Naive B cell (primary cell): ENCODE measurements at regions not wholly inside any gene's neighbourhood (a gene's known extent, or its start where the extent isn't known, plus 50 kb on each side); places are given as distances from the start of the nearest gene placed in this dataset.
A peak's percentile ranks its signal among the peaks of the same experiment; 100 is the strongest.

ENCODE experiments used
- ATAC-seq, 2 donors: fragments of 150-1000 bp; cut with Tn5 transposase; 2 replicates each; pipeline ENCODE4 v1.10.0; 2021; ENCODE audit warnings: low read depth in 2 of 2, mild to moderate bottlenecking in 2 of 2, moderate library complexity in 2 of 2
- DNase-seq: peaks from one replicate; pipeline ENCODE4 v3.0.0; 2022
- H3K27ac Mint-ChIP-seq, 6 donors: one replicate each; pipeline ENCODE4 v1.8.0; 2020 to 2022; ENCODE audit warnings: mild to moderate bottlenecking in 6 of 6, mixed read lengths in 6 of 6, moderate library complexity in 5 of 6, inconsistent platforms in 2 of 6
- H3K27me3 Mint-ChIP-seq, 3 donors: one replicate each; pipeline ENCODE4 v1.8.0; 2021 to 2022; ENCODE audit warnings: mixed read lengths in 3 of 3, mild to moderate bottlenecking in 1 of 3
- H3K36me3 Mint-ChIP-seq, 2 donors: one replicate each; pipeline ENCODE4 v1.8.0; 2020 to 2022; ENCODE audit warnings: mixed read lengths in 2 of 2, inconsistent platforms in 1 of 2, mild to moderate bottlenecking in 1 of 2
- H3K4me1 Mint-ChIP-seq, 3 donors: one replicate each; pipeline ENCODE4 v1.8.0; 2020 to 2022; ENCODE audit warnings: mixed read lengths in 3 of 3, inconsistent platforms in 1 of 3, mild to moderate bottlenecking in 1 of 3, moderate library complexity in 1 of 3
- H3K4me3 Mint-ChIP-seq, 8 donors: one replicate each; pipeline ENCODE4 v1.8.0; 2020 to 2022; ENCODE audit warnings: mild to moderate bottlenecking in 8 of 8, mixed read lengths in 8 of 8, moderate library complexity in 8 of 8, inconsistent platforms in 2 of 8
- H3K9me3 Mint-ChIP-seq, 7 donors: one replicate each; pipeline ENCODE4 v1.8.0; 2020 to 2022; ENCODE audit warnings: mixed read lengths in 7 of 7, mild to moderate bottlenecking in 5 of 7, inconsistent platforms in 2 of 7, moderate library complexity in 1 of 7

GRCh38 chr11:13062115-13062514, 53.0 kb downstream of the RASSF10 start:
- H3K27ac Mint-ChIP-seq: peak overlapping the region in 1 of 6 donors; percentile 33
- H3K27me3 Mint-ChIP-seq: peaks cover 0 to 22% (median 12%) of the 10 kb centered on the region in 3 donors
- ATAC-seq: no peak
- no peak for DNase-seq
- no peaks in the 10 kb centered on the region for H3K36me3 Mint-ChIP-seq
- no peaks in the 10 kb centered on the region for H3K4me1 Mint-ChIP-seq
- H3K4me3 Mint-ChIP-seq: peak overlapping the region in 1 of 8 donors; percentile 58
- peaks cover 0 to 11% (median 3%) of the 10 kb centered on the region in 7 donors for H3K9me3 Mint-ChIP-seq

- no peak for DNase-seq
- Mint-ChIP-seq H3K4me1 (no peaks in the 10 kb centered on the region), H3K27ac (no peak overlapping the region), H3K9me3 (peaks cover 0 to 10% (median 3%) of the 10 kb centered on the region in 7 donors), H3K4me3 (no peak overlapping the region), H3K27me3 (peaks cover 0 to 18% (median 5%) of the 10 kb centered on the region in 3 donors), H3K36me3 (no peaks in the 10 kb centered on the region)
- ATAC-seq: no peak
Observed at GRCh38 chr11:13064593-13064992, 55.5 kb downstream of the RASSF10 start.

DNA sequence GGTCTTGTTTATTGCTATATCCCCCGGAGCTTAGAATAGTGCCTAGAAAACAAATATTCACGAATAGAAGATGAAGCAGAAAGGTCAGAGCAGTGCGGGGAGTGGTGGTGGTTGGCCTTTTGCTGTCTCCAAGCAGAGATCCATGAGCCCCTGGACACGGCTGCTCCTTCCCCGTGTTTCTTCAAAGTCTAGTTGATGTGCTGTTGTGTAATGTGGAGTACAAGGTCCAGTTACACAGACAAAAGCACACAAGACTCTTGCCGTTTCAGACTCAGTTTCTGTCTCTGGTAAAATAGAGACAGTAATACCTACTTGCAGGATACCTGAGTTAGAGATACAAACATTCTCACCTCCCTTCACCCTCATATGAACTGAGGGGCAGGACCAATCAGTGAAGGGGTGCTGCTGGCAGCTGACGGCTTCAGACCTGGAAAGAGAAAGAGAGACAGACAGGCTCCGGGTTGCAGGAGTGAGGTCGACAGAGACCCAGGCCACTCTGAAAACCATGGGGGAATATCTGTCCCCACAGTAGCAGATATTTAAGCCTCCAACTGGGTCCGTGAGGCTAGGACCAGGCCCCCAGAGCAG, 56.2 kb downstream of the RASSF10 start:
- peaks cover 0 to 10% (median 3%) of the 10 kb centered on the region in 7 donors for H3K9me3 Mint-ChIP-seq
- H3K27ac Mint-ChIP-seq: no peak overlapping the region
- peaks cover 0 to 18% (median 5%) of the 10 kb centered on the region in 3 donors for H3K27me3 Mint-ChIP-seq
- H3K4me1 Mint-ChIP-seq: no peaks in the 10 kb centered on the region
- H3K4me3 Mint-ChIP-seq: no peak overlapping the region
- DNase-seq (no peak), ATAC-seq (no peak)
- no peaks in the 10 kb centered on the region for H3K36me3 Mint-ChIP-seq

GRCh38 chr11:13068211-13068610, 59.1 kb downstream of the RASSF10 start:
- H3K4me1 Mint-ChIP-seq: no peaks in the 10 kb centered on the region
- no peak for DNase-seq
- H3K36me3 Mint-ChIP-seq: no peaks in the 10 kb centered on the region
- H3K27me3 Mint-ChIP-seq: peaks cover 2 to 22% (median 8%) of the 10 kb centered on the region in 3 donors
- H3K27ac Mint-ChIP-seq: no peak overlapping the region
- no peak overlapping the region for H3K4me3 Mint-ChIP-seq
- H3K9me3 Mint-ChIP-seq: peaks cover 0 to 5% (median 0%) of the 10 kb centered on the region in 7 donors
- no peak for ATAC-seq

GRCh38 chr11:13073119-13073981, 64.2 kb downstream of the RASSF10 start:
- peaks cover 9 to 26% (median 12%) of the 10 kb centered on the region in 3 donors for H3K27me3 Mint-ChIP-seq
- H3K4me3 Mint-ChIP-seq: no peak overlapping the region
- peak overlapping the region in 2 of 6 donors; percentile 23 to 27 for H3K27ac Mint-ChIP-seq
- no peak for DNase-seq
- H3K9me3 Mint-ChIP-seq: peaks cover 0 to 4% (median 0%) of the 10 kb centered on the region in 7 donors
- no peak for ATAC-seq
- H3K36me3 Mint-ChIP-seq: no peaks in the 10 kb centered on the region
- no peaks in the 10 kb centered on the region for H3K4me1 Mint-ChIP-seq

- no peak for DNase-seq
- Mint-ChIP-seq H3K27ac (no peak overlapping the region), H3K36me3 (no peaks in the 10 kb centered on the region), H3K4me3 (no peak overlapping the region), H3K9me3 (peaks cover 0 to 4% (median 0%) of the 10 kb centered on the region in 7 donors), H3K4me1 (no peaks in the 10 kb centered on the region), H3K27me3 (peaks cover 16 to 36% (median 24%) of the 10 kb centered on the region in 3 donors)
- ATAC-seq: no peak
Observed at GRCh38 chr11:13074714-13075464, 65.8 kb downstream of the RASSF10 start.

- Mint-ChIP-seq H3K27me3 (peaks cover 19 to 50% (median 24%) of the 10 kb centered on the region in 3 donors), H3K9me3 (peaks cover 0 to 5% (median 0%) of the 10 kb centered on the region in 7 donors), H3K4me1 (no peaks in the 10 kb centered on the region), H3K4me3 (no peak overlapping the region), H3K27ac (no peak overlapping the region), H3K36me3 (no peaks in the 10 kb centered on the region)
- DNase-seq (no peak), ATAC-seq (no peak)
Observed at GRCh38 chr11:13076961-13077360, 67.8 kb downstream of the RASSF10 start.

DNA sequence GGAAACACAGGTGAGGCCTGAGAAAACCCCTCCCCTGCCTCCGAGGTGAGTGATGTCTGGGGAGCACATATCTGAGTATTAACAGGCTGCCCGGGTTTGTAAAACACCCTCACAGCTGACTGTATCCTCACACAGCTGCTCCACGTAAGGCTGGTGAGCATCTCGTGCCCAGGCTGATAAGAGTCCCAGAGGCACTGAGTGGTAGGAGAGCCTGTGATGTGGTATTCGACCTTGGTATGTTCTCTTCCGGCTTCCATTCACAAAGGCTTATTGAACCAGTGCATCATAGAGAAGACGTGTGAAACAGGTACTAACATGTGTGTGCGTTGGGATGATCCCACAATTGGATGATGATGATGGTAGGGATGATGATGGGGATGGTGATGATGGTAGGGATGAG, 71.7 kb downstream of the RASSF10 start:
- H3K4me3 Mint-ChIP-seq: peak overlapping the region in 1 of 8 donors; percentile 15
- no peak overlapping the region for H3K27ac Mint-ChIP-seq
- peaks cover 23 to 54% (median 30%) of the 10 kb centered on the region in 3 donors for H3K27me3 Mint-ChIP-seq
- no peaks in the 10 kb centered on the region for H3K36me3 Mint-ChIP-seq
- peaks cover 0 to 7% (median 2%) of the 10 kb centered on the region in 7 donors for H3K9me3 Mint-ChIP-seq
- DNase-seq (no peak), ATAC-seq (no peak)
- no peaks in the 10 kb centered on the region for H3K4me1 Mint-ChIP-seq

DNA sequence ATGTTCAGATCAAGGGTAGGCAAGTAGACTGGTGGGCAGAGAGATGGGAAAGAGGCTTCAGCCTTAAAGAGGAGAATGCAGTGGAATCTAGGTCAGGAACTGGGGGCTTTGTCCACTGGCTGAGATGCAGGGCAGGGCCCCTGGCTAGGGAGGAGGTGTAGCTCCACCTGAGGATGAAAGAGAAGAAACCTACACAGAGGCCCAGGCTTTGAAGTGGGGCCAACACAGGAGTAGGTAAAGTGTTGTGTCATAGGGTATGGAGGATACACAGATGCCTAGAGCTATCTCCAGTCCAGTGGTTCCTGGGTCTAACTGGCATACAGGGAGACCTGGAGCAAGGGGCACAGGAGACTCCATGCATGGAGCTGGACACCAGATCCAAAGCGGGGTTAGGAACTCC, 73.5 kb downstream of the RASSF10 start:
- no peaks in the 10 kb centered on the region for H3K4me1 Mint-ChIP-seq
- H3K27me3 Mint-ChIP-seq: peaks cover 23 to 51% (median 34%) of the 10 kb centered on the region in 3 donors
- no peak for ATAC-seq
- no peak overlapping the region for H3K27ac Mint-ChIP-seq
- H3K9me3 Mint-ChIP-seq: peaks cover 3 to 9% (median 6%) of the 10 kb centered on the region in 7 donors
- no peaks in the 10 kb centered on the region for H3K36me3 Mint-ChIP-seq
- H3K4me3 Mint-ChIP-seq: no peak overlapping the region
- no peak for DNase-seq

DNA sequence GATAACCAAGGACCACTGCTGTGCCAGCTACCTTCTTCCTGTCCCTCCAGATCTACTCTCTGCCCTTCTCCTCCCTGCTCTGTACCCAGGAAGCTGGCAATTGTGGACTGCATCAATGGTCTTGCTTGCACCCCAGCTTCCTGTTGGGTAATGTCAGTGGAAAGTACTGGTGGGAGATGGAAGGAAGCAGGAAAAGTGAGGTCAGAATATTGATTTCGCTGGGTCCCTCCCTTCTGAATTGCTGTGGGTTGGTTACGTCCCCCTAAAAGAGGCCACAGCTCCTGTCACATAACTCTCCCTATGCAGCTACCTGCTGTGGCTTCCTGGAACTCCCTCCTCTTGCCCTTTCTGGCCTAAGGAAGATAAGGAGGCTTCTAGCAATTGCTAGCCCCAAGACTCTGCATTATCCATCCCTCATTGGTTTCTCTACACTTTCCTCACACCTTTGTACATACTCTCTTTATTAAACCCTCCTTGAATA, 81.2 kb downstream of the RASSF10 start:
- no peaks in the 10 kb centered on the region for H3K4me1 Mint-ChIP-seq
- ATAC-seq (no peak), DNase-seq (no peak)
- H3K36me3 Mint-ChIP-seq: no peaks in the 10 kb centered on the region
- peaks cover 0 to 8% (median 2%) of the 10 kb centered on the region in 3 donors for H3K27me3 Mint-ChIP-seq
- no peak overlapping the region for H3K4me3 Mint-ChIP-seq
- peaks cover 0 to 34% (median 15%) of the 10 kb centered on the region in 7 donors for H3K9me3 Mint-ChIP-seq
- H3K27ac Mint-ChIP-seq: no peak overlapping the region

DNA sequence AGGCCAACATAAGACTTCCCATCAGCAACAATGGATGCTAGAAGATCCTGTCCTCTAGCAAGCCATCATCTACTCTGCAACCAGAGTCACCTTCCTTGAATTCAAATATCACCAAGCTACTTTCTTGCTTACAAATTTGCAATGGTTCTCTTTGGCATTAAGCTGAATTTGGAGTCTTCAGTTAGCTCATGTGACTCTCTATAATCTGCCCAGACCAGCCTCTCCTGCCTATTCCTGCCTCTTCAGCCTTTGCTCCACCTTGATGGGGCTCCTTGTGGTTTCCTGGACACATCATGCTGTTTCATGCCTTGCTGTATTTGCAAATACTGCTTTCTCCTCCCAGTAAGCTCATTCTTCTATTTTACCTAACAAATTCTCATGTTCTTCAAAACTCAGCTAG, 82.3 kb downstream of the RASSF10 start:
- H3K4me3 Mint-ChIP-seq: no peak overlapping the region
- ATAC-seq (no peak), DNase-seq (no peak)
- no peaks in the 10 kb centered on the region for H3K4me1 Mint-ChIP-seq
- no peaks in the 10 kb centered on the region for H3K36me3 Mint-ChIP-seq
- peaks cover 0 to under 1% (median 0%) of the 10 kb centered on the region in 3 donors for H3K27me3 Mint-ChIP-seq
- no peak overlapping the region for H3K27ac Mint-ChIP-seq
- H3K9me3 Mint-ChIP-seq: peaks cover 0 to 35% (median 13%) of the 10 kb centered on the region in 7 donors

DNA sequence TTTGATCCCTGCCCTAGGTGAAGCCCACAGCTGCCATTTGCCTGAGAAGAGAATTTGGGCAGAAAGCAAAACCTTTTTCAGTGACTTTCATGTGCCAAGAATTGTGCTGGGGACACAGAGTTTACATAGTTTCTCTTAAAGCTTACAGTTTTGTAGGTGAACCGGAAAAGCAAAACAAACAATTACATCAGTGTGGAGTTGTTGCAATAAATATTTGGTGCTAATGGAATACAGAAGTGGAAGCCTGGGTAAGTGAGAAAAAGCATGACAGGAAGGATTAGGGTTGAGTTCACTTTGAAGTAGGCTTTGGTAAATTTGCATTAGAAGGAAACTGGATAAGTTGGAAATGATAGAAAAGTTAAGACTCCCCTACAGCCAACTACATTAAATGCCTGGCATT, 82.7 kb downstream of the RASSF10 start:
- Mint-ChIP-seq H3K4me3 (no peak overlapping the region), H3K9me3 (peaks cover 0 to 35% (median 12%) of the 10 kb centered on the region in 7 donors), H3K27ac (no peak overlapping the region), H3K4me1 (no peaks in the 10 kb centered on the region), H3K27me3 (no peaks in the 10 kb centered on the region), H3K36me3 (no peaks in the 10 kb centered on the region)
- ATAC-seq: no peak
- no peak for DNase-seq

- Mint-ChIP-seq H3K4me1 (no peaks in the 10 kb centered on the region), H3K4me3 (no peak overlapping the region), H3K27me3 (peaks cover 0 to 8% (median 3%) of the 10 kb centered on the region in 3 donors), H3K9me3 (peaks cover 0 to 16% (median 6%) of the 10 kb centered on the region in 7 donors), H3K36me3 (no peaks in the 10 kb centered on the region), H3K27ac (no peak overlapping the region)
- DNase-seq (no peak), ATAC-seq (no peak)
Observed at GRCh38 chr11:13094930-13095687, 86.0 kb downstream of the RASSF10 start.
